GM23338 (cell line): ENCODE measurements at regions not wholly inside any gene's neighbourhood (a gene's known extent, or its start where the extent isn't known, plus 50 kb on each side); places are given as distances from the start of the nearest gene placed in this dataset.

Experiments used
- ATAC-seq: fragments of 200-7000 bp; cut with Tn5 transposase; 3 replicates; pipeline ENCODE4 v1.9.1; 2020
- DNase-seq: peaks from one replicate; pipeline ENCODE4 v3.0.0-alpha.2; 2015; ENCODE audit warnings: low spot score
- H2AFZ ChIP-seq: fragments of 200-600 bp; sonication (generic); 2 replicates; pipeline ENCODE4 v1.8.0; 2016; ENCODE audit warnings: antibody characterized with exemption, mild to moderate bottlenecking, moderate library complexity
- H3F3A ChIP-seq: fragments of 200-600 bp; sonication (generic); replicated peaks from 2 replicates; pipeline ENCODE4 v1.8.0; 2017; ENCODE audit warnings: antibody characterized with exemption, mixed run types, low read depth
- H3K27ac ChIP-seq: fragments of 200-600 bp; sonication (generic); 2 replicates; pipeline ENCODE4 v1.6.1; 2016; ENCODE audit warnings: low read depth
- H3K27me3 ChIP-seq: fragments of 200-600 bp; sonication (generic); 2 replicates; pipeline ENCODE4 v1.8.0; 2016; ENCODE audit warnings: mild to moderate bottlenecking, mixed run types, moderate library complexity; ENCODE audit not compliant: insufficient read depth
- H3K36me3 ChIP-seq: fragments of 200-600 bp; sonication (generic); 2 replicates; pipeline ENCODE4 v1.8.0; 2016; ENCODE audit warnings: mild to moderate bottlenecking; ENCODE audit not compliant: insufficient read depth
- H3K4me1 ChIP-seq: fragments of 200-600 bp; sonication (generic); 2 replicates; pipeline ENCODE4 v1.8.0; 2016; ENCODE audit warnings: mild to moderate bottlenecking, moderate library complexity; ENCODE audit not compliant: insufficient read depth
- H3K4me2 ChIP-seq: fragments of 200-600 bp; sonication (generic); 2 replicates; pipeline ENCODE4 v1.7.1; 2017; ENCODE audit warnings: mixed run types
- H3K4me3 ChIP-seq: fragments of 200-600 bp; sonication (generic); 2 replicates; pipeline ENCODE4 v1.6.1; 2016; ENCODE audit warnings: mixed run types
- H3K79me2 ChIP-seq: fragments of 200-600 bp; sonication (generic); replicated peaks from 2 replicates; pipeline ENCODE4 v1.8.0; 2017; ENCODE audit warnings: mild to moderate bottlenecking; ENCODE audit not compliant: insufficient read depth
- H3K9me2 ChIP-seq: fragments of 200-600 bp; sonication (generic); 2 replicates; pipeline ENCODE4 v1.8.0; 2017; ENCODE audit not compliant: insufficient read depth
- H4K20me1 ChIP-seq: fragments of 200-600 bp; sonication (generic); replicated peaks from 2 replicates; pipeline ENCODE4 v1.8.0; 2017; ENCODE audit warnings: mild to moderate bottlenecking; ENCODE audit not compliant: insufficient read depth
- H3K27ac Mint-ChIP-seq: 2 replicates; pipeline ENCODE4 v1.8.0; 2020; ENCODE audit warnings: inconsistent platforms, mild to moderate bottlenecking, moderate library complexity, mixed read lengths
- H3K27me3 Mint-ChIP-seq: 3 replicates; pipeline ENCODE4 v1.8.0; 2022; ENCODE audit warnings: low read depth, mild to moderate bottlenecking, moderate library complexity, mixed read lengths, inconsistent platforms; ENCODE audit not compliant: insufficient read depth, poor library complexity
- H3K36me3 Mint-ChIP-seq: 3 replicates; pipeline ENCODE4 v1.8.0; 2021; ENCODE audit warnings: low read depth, mild to moderate bottlenecking, inconsistent platforms, moderate library complexity, mixed read lengths
- H3K4me1 Mint-ChIP-seq: 3 replicates; pipeline ENCODE4 v1.8.0; 2020; ENCODE audit warnings: mild to moderate bottlenecking, inconsistent platforms, mixed read lengths
- H3K4me3 Mint-ChIP-seq: 3 replicates; pipeline ENCODE4 v1.8.0; 2021; ENCODE audit warnings: moderate library complexity, mild to moderate bottlenecking, inconsistent platforms, mixed read lengths
- H3K9me3 Mint-ChIP-seq: 3 replicates; pipeline ENCODE4 v1.8.0; 2020; ENCODE audit warnings: moderate library complexity, mild to moderate bottlenecking, inconsistent platforms, mixed read lengths
- CTCF ChIP-seq, 2 experiments: fragments of 200-600 bp in 1 of 2; sonication (generic) in 1 of 2; conservative IDR thresholded peaks; 2 replicates each; pipeline versions ENCODE4 v1.5.1 to v1.6.1; 2016 to 2017; ENCODE audit warnings: antibody characterized with exemption in 2 of 2, low read depth in 2 of 2, mild to moderate bottlenecking in 2 of 2, moderate library complexity in 1 of 2
- ETS1 ChIP-seq: IDR thresholded peaks from 2 replicates; pipeline ENCODE4 v1.6.1; 2016; ENCODE audit warnings: antibody characterized with exemption
- EZH2phosphoT487 ChIP-seq: fragments of 200-600 bp; sonication (generic); IDR thresholded peaks from one replicate; pipeline ENCODE4 v1.8.1; 2018; ENCODE audit warnings: antibody characterized with exemption; ENCODE audit not compliant: unreplicated experiment
- NANOG ChIP-seq: IDR thresholded peaks from 2 replicates; pipeline ENCODE4 v1.6.1; 2016; ENCODE audit warnings: antibody characterized with exemption, borderline replicate concordance
- REST ChIP-seq: IDR thresholded peaks from one replicate; pipeline ENCODE4 v1.6.1; 2018; ENCODE audit warnings: antibody characterized with exemption; ENCODE audit not compliant: unreplicated experiment
- ZNF114 ChIP-seq: fragments of 250-450 bp; sonication (Bioruptor Pico); IDR thresholded peaks from 2 replicates; pipeline ENCODE4 v1.5.0; 2020; ENCODE audit warnings: mild to moderate bottlenecking, moderate library complexity
- ZNF462 ChIP-seq: fragments of 250-450 bp; sonication (Bioruptor Pico); IDR thresholded peaks from 2 replicates; pipeline ENCODE4 v1.5.0; 2020; ENCODE audit warnings: mild to moderate bottlenecking, moderate library complexity

- TF ChIP-seq ZNF462 (CRISPR knock-in tag) = no peak
- no peak for TF ChIP-seq ETS1
- TF ChIP-seq NANOG = no peak
These were observed 1027.0 kb downstream of the ARAP2 start (continued) for GRCh38 chr4:35217331-35217730.

GRCh38 chr4:35228313-35228712, 1016.0 kb downstream of the ARAP2 start:
- H3K36me3 Mint-ChIP-seq = no peaks in the 10 kb centered on the region
- DNase-seq (no peak), ATAC-seq (no peak)
- no peak overlapping the region for H3K27ac ChIP-seq
- H3K4me1 ChIP-seq = no peaks in the 10 kb centered on the region
- H3K4me2 ChIP-seq = no peak overlapping the region
- no peaks in the 10 kb centered on the region for H4K20me1 ChIP-seq
- H3K79me2 ChIP-seq = no peaks in the 10 kb centered on the region
- no peak overlapping the region for H3K4me3 ChIP-seq
- no peaks in the 10 kb centered on the region for H3K36me3 ChIP-seq
- no peaks in the 10 kb centered on the region for H3K4me1 Mint-ChIP-seq
- no peaks in the 10 kb centered on the region for H3K9me3 Mint-ChIP-seq
- H3K27me3 Mint-ChIP-seq = no peaks in the 10 kb centered on the region
- H2AFZ ChIP-seq = no peak overlapping the region
- H3K27me3 ChIP-seq = no peaks in the 10 kb centered on the region
- no peak overlapping the region for H3K4me3 Mint-ChIP-seq
- no peaks in the 10 kb centered on the region for H3F3A ChIP-seq
- no peak overlapping the region for H3K27ac Mint-ChIP-seq
- no peaks in the 10 kb centered on the region for H3K9me2 ChIP-seq
- no peak for TF ChIP-seq ZNF114 (CRISPR knock-in tag)
- TF ChIP-seq ETS1 = no peak
- no peak for TF ChIP-seq CTCF (conservative IDR thresholded peaks at IDR 0.05; ENCODE audit: low read depth in 2 of 2)
- TF ChIP-seq EZH2phosphoT487 = no peak
- TF ChIP-seq REST = no peak
